ENCODE measurements at regions not wholly inside any gene's neighbourhood (a gene's known extent, or its start where the extent isn't known, plus 50 kb on each side); places are given as distances from the start of the nearest gene placed in this dataset.

GRCh38 chr12:25728056-25728595 lies 175.0 kb upstream of the LMNTD1 start:
- ChIA-PET POLR2A (no interaction called here), CTCF (ENCODE audit: unreplicated experiment) (no interaction called here)
- H4K20me1 ChIP-seq (ENCODE audit: insufficient read depth, low read length) = no peaks in the 10 kb centered on the region
- no peak overlapping the region for H3K4me2 ChIP-seq (ENCODE audit: low read length)
- no peaks in the 10 kb centered on the region for H3K9me2 ChIP-seq (ENCODE audit: insufficient read depth, low read length)
- no peaks in the 10 kb centered on the region for H3K9me3 ChIP-seq (ENCODE audit: low read length)
- H3K4me1 ChIP-seq (ENCODE audit: insufficient read depth, low read length, poor library complexity, severe bottlenecking) = no peaks in the 10 kb centered on the region
- DNase-seq (ENCODE audit: low spot score) = no peak
- no peak overlapping the region for H2AFZ ChIP-seq (ENCODE audit: low read length)
- intact Hi-C loops (cut with micrococcal nuclease; ENCODE audit: unreplicated experiment) = no loop called here
- TF ChIP-seq, protein P1, sequence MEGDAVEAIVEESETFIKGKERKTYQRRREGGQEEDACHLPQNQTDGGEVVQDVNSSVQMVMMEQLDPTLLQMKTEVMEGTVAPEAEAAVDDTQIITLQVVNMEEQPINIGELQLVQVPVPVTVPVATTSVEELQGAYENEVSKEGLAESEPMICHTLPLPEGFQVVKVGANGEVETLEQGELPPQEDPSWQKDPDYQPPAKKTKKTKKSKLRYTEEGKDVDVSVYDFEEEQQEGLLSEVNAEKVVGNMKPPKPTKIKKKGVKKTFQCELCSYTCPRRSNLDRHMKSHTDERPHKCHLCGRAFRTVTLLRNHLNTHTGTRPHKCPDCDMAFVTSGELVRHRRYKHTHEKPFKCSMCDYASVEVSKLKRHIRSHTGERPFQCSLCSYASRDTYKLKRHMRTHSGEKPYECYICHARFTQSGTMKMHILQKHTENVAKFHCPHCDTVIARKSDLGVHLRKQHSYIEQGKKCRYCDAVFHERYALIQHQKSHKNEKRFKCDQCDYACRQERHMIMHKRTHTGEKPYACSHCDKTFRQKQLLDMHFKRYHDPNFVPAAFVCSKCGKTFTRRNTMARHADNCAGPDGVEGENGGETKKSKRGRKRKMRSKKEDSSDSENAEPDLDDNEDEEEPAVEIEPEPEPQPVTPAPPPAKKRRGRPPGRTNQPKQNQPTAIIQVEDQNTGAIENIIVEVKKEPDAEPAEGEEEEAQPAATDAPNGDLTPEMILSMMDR (conservative IDR thresholded peaks at IDR 0.05; ENCODE audit: low read length) = no peak
- TF ChIP-seq EZH2phosphoT487 (IDR thresholded peaks at IDR 0.05; ENCODE audit: borderline replicate concordance, low read depth, low read length) = no peak
- no peaks in the 10 kb centered on the region for H3K79me2 ChIP-seq (ENCODE audit: insufficient read depth, low read depth, low read length)
- no peak overlapping the region for H3K27ac ChIP-seq (ENCODE audit: low read depth, low read length, poor library complexity, severe bottlenecking)
- no TSS peak for BruUV-seq (replicated peaks)
- H3K36me3 ChIP-seq (ENCODE audit: insufficient read depth, low read length) = no peaks in the 10 kb centered on the region
- no peak overlapping the region for H3K4me3 ChIP-seq (ENCODE audit: low read depth, low read length, poor library complexity, severe bottlenecking)

DNA sequence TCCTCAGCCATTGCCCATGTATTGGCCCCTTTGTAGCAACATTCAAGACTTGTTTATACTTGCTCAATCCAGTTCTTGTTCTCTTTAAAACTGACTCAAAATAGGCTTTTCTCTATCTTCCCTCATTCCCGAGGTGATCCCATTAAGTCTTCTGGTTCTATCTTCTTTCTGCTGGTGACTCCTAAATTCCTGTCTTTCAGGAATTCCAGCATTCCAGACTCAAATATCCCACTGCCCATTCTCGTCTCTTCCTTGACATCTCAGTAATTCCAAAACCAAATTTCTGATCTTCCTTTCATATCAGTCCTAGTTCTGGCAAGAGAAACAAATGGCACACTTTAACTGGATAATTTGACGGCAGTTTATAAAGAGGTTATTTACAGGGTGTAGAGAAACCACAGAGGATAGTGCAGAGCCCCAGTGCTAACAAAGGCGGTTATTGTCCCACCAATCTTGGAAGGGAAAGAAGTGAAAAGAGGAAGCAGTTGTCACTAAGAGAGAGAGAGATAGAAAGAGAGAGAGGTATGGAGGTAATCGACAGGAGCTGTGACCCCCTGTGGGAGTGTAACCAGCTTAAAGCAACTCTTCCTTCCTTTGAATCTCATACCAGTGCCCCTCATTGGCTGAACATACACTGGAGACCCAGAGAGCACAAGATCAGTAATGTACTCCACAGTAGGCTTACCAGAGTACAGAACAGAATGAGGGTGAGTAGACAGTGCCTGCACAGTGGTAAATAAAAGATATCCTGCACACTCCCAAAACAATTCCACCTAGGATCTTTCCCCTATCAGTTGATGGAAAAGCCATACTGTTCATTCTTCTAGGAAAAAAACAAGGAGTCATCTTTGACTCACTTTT lies 177.6 kb upstream of the LMNTD1 start:
- H3K4me2 ChIP-seq (ENCODE audit: low read length) = no peak overlapping the region
- no peaks in the 10 kb centered on the region for H3K9me3 ChIP-seq (ENCODE audit: low read length)
- no peaks in the 10 kb centered on the region for H3K79me2 ChIP-seq (ENCODE audit: insufficient read depth, low read depth, low read length)
- H2AFZ ChIP-seq (ENCODE audit: low read length) = no peak overlapping the region
- H3K36me3 ChIP-seq (ENCODE audit: insufficient read depth, low read length) = no peaks in the 10 kb centered on the region
- ChIA-PET POLR2A (no interaction called here), CTCF (ENCODE audit: unreplicated experiment) (no interaction called here)
- no peaks in the 10 kb centered on the region for H3K9me2 ChIP-seq (ENCODE audit: insufficient read depth, low read length)
- H3K27ac ChIP-seq (ENCODE audit: low read depth, low read length, poor library complexity, severe bottlenecking) = no peak overlapping the region
- intact Hi-C loops (cut with micrococcal nuclease; ENCODE audit: unreplicated experiment) = no loop called here
- no peak for TF ChIP-seq EZH2phosphoT487 (IDR thresholded peaks at IDR 0.05; ENCODE audit: borderline replicate concordance, low read depth, low read length)
- TF ChIP-seq, protein P1 (conservative IDR thresholded peaks at IDR 0.05; ENCODE audit: low read length) = no peak
- BruUV-seq (replicated peaks) = no TSS peak
- no peak overlapping the region for H3K4me3 ChIP-seq (ENCODE audit: low read depth, low read length, poor library complexity, severe bottlenecking)
- DNase-seq (ENCODE audit: low spot score) = no peak
- no peaks in the 10 kb centered on the region for H3K4me1 ChIP-seq (ENCODE audit: insufficient read depth, low read length, poor library complexity, severe bottlenecking)
- no peaks in the 10 kb centered on the region for H4K20me1 ChIP-seq (ENCODE audit: insufficient read depth, low read length)

GRCh38 chr12:25733541-25733940 lies 180.5 kb upstream of the LMNTD1 start:
- H4K20me1 ChIP-seq (ENCODE audit: insufficient read depth, low read length) = no peaks in the 10 kb centered on the region
- intact Hi-C loops (cut with micrococcal nuclease; ENCODE audit: unreplicated experiment) = no loop called here
- no peaks in the 10 kb centered on the region for H3K79me2 ChIP-seq (ENCODE audit: insufficient read depth, low read depth, low read length)
- no peaks in the 10 kb centered on the region for H3K4me1 ChIP-seq (ENCODE audit: insufficient read depth, low read length, poor library complexity, severe bottlenecking)
- H3K4me3 ChIP-seq (ENCODE audit: low read depth, low read length, poor library complexity, severe bottlenecking) = no peak overlapping the region
- no TSS peak for BruUV-seq (replicated peaks)
- H2AFZ ChIP-seq (ENCODE audit: low read length) = no peak overlapping the region
- no peaks in the 10 kb centered on the region for H3K9me3 ChIP-seq (ENCODE audit: low read length)
- CTCF ChIA-PET (ENCODE audit: unreplicated experiment) = no interaction called here
- DNase-seq (ENCODE audit: low spot score) = no peak
- no peak overlapping the region for H3K4me2 ChIP-seq (ENCODE audit: low read length)
- no peaks in the 10 kb centered on the region for H3K9me2 ChIP-seq (ENCODE audit: insufficient read depth, low read length)
- no peak overlapping the region for H3K27ac ChIP-seq (ENCODE audit: low read depth, low read length, poor library complexity, severe bottlenecking)
- no peaks in the 10 kb centered on the region for H3K36me3 ChIP-seq (ENCODE audit: insufficient read depth, low read length)
- POLR2A ChIA-PET = no interaction called here
- TF ChIP-seq, protein P1 (conservative IDR thresholded peaks at IDR 0.05; ENCODE audit: low read length) = no peak
- TF ChIP-seq EZH2phosphoT487 (IDR thresholded peaks at IDR 0.05; ENCODE audit: borderline replicate concordance, low read depth, low read length) = no peak
